Subcutaneous abdominal adipose tissue (tissue), 5 donors: ENCODE measurements at regions not wholly inside any gene's neighbourhood (a gene's known extent, or its start where the extent isn't known, plus 50 kb on each side); places are given as distances from the start of the nearest gene placed in this dataset.
"Not testable (repeated sequence)": the region's sequence is repeated elsewhere in the genome, so short reads cannot be mapped to it uniquely, and the experiment has no call there.

Experiments
- H3K27ac ChIP-seq: one replicate; pipeline ENCODE4 v1.7.0; 2013; ENCODE audit warnings: low read depth, mild to moderate bottlenecking, inconsistent platforms, low read length, moderate library complexity
- H3K27me3 ChIP-seq, 5 donors: one replicate each; pipeline ENCODE4 v1.7.0; 2013; ENCODE audit warnings: low read length in 5 of 5, inconsistent platforms in 1 of 5; ENCODE audit not compliant: control insufficient read depth in 5 of 5, insufficient read depth in 4 of 5
- H3K36me3 ChIP-seq, 5 donors: one replicate each; pipeline ENCODE4 v1.7.0; 2013; ENCODE audit warnings: low read length in 5 of 5; ENCODE audit not compliant: control insufficient read depth in 5 of 5, insufficient read depth in 5 of 5
- H3K4me1 ChIP-seq, 5 donors: one replicate each; pipeline ENCODE4 v1.7.0; 2013; ENCODE audit warnings: low read length in 5 of 5, mild to moderate bottlenecking in 3 of 5, moderate library complexity in 1 of 5; ENCODE audit not compliant: control insufficient read depth in 5 of 5, insufficient read depth in 5 of 5
- H3K4me3 ChIP-seq, 5 donors: one replicate each; pipeline ENCODE4 v1.7.0; 2013; ENCODE audit warnings: low read length in 5 of 5, low read depth in 1 of 5
- H3K9ac ChIP-seq, 5 donors: one replicate each; pipeline ENCODE4 v1.7.0; 2013; ENCODE audit warnings: low read length in 5 of 5, mild to moderate bottlenecking in 4 of 5, moderate library complexity in 3 of 5
- H3K9me3 ChIP-seq, 5 donors: one replicate each; pipeline ENCODE4 v1.7.0; 2013; ENCODE audit warnings: low read length in 5 of 5; ENCODE audit not compliant: control insufficient read depth in 5 of 5
- donor health status: healthy.
- donor health status: healthy.
- donor health status: healthy.
- donor health status: healthy.
- donor health status: healthy.

- no peak overlapping the region for H3K9ac ChIP-seq
- H3K4me1 ChIP-seq = peaks cover 0 to 4% (median 0%) of the 10 kb centered on the region in 5 donors
- H3K36me3 ChIP-seq = no peaks in the 10 kb centered on the region
- H3K4me3 ChIP-seq = no peak overlapping the region
- H3K9me3 ChIP-seq = no peaks in the 10 kb centered on the region
- H3K27ac ChIP-seq = no peak overlapping the region
- H3K27me3 ChIP-seq = no peaks in the 10 kb centered on the region
These were observed 195.9 kb upstream of the SESN3 start for GRCh38 chr11:95426823-95427462.

DNA sequence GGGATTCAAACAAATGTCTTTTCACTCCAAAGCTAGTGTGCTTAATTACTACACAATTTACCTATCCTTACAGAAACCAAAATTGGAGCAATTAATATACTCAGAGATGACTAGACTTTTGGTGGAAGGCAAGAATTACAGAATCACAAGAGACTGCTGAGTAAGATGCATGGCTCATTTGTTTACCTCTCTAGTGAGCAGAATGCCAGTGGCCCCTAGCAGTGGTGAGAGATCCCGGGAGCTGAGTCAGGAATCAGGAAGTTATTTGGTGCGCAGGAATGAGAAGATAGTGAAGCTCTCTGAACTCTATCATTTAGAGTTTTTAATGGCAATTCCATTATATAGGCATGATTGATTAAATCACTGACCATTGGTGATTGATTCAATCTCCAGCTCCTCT is 188.9 kb upstream of the SESN3 start:
- Histone ChIP-seq H3K27me3 (no peaks in the 10 kb centered on the region), H3K9me3 (no peaks in the 10 kb centered on the region), H3K27ac (no peak overlapping the region), H3K9ac (no peak overlapping the region), H3K4me3 (no peak overlapping the region), H3K4me1 (peaks cover 0 to 4% (median 0%) of the 10 kb centered on the region in 5 donors), H3K36me3 (no peaks in the 10 kb centered on the region)

- Histone ChIP-seq H3K4me3 (no peak overlapping the region), H3K27me3 (no peaks in the 10 kb centered on the region), H3K9ac (no peak overlapping the region), H3K36me3 (no peaks in the 10 kb centered on the region), H3K9me3 (no peaks in the 10 kb centered on the region), H3K4me1 (peaks cover 0 to 4% (median 0%) of the 10 kb centered on the region in 5 donors), H3K27ac (no peak overlapping the region)
These were observed 187.9 kb upstream of the SESN3 start for GRCh38 chr11:95418916-95419315.

- Histone ChIP-seq H3K36me3 (no peaks in the 10 kb centered on the region), H3K27ac (no peak overlapping the region), H3K9me3 (peaks cover 0 to 3% (median 0%) of the 10 kb centered on the region in 5 donors), H3K9ac (no peak overlapping the region), H3K4me1 (no peaks in the 10 kb centered on the region), H3K27me3 (no peaks in the 10 kb centered on the region), H3K4me3 (no peak overlapping the region)
These were observed 186.8 kb upstream of the SESN3 start for GRCh38 chr11:95417832-95418231.

DNA sequence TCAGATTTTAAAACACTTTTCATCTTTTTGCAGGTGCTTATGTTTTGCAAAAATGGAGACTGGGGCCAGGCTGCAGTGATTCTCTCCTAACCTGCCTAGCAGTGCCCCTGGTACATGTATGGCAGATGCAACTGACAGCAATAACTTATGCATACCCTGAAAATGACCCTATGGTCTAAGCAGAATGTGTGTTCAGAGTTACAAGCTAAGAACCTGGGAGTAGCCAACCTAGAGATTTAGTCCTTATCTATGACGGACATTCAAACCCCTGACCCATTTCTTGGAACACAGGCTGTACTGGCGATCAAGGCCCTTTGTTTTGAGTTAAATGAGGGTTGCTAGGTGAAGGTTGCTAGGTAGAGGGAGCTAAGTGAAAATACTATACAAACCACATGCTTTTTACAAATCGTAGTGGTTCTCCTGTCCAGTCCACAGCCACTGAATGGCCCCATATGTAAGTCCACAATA is 184.9 kb upstream of the SESN3 start:
- H3K4me1 ChIP-seq = no peaks in the 10 kb centered on the region
- peaks cover 0 to 3% (median 0%) of the 10 kb centered on the region in 5 donors for H3K9me3 ChIP-seq
- no peaks in the 10 kb centered on the region for H3K27me3 ChIP-seq
- H3K9ac ChIP-seq = no peak overlapping the region
- H3K4me3 ChIP-seq = no peak overlapping the region
- no peak overlapping the region for H3K27ac ChIP-seq
- no peaks in the 10 kb centered on the region for H3K36me3 ChIP-seq

GRCh38 chr11:95414217-95414616 is 183.2 kb upstream of the SESN3 start:
- no peak overlapping the region for H3K9ac ChIP-seq
- no peaks in the 10 kb centered on the region for H3K4me1 ChIP-seq
- no peak overlapping the region for H3K27ac ChIP-seq
- H3K36me3 ChIP-seq = no peaks in the 10 kb centered on the region
- no peaks in the 10 kb centered on the region for H3K27me3 ChIP-seq
- H3K4me3 ChIP-seq = no peak overlapping the region
- H3K9me3 ChIP-seq = peaks cover 0 to 3% (median 0%) of the 10 kb centered on the region in 5 donors

GRCh38 chr11:95413761-95414160 is 182.8 kb upstream of the SESN3 start:
- H3K36me3 ChIP-seq = no peaks in the 10 kb centered on the region
- H3K9ac ChIP-seq = no peak overlapping the region
- H3K4me1 ChIP-seq = no peaks in the 10 kb centered on the region
- peaks cover 0 to 3% (median 0%) of the 10 kb centered on the region in 5 donors for H3K9me3 ChIP-seq
- no peaks in the 10 kb centered on the region for H3K27me3 ChIP-seq
- H3K27ac ChIP-seq = no peak overlapping the region
- H3K4me3 ChIP-seq = no peak overlapping the region

GRCh38 chr11:95413021-95413420 is 182.0 kb upstream of the SESN3 start:
- Histone ChIP-seq H3K27me3 (no peaks in the 10 kb centered on the region), H3K4me1 (no peaks in the 10 kb centered on the region), H3K4me3 (no peak overlapping the region), H3K9me3 (peaks cover 0 to 3% (median 0%) of the 10 kb centered on the region in 5 donors), H3K27ac (no peak overlapping the region), H3K9ac (no peak overlapping the region), H3K36me3 (no peaks in the 10 kb centered on the region)

DNA sequence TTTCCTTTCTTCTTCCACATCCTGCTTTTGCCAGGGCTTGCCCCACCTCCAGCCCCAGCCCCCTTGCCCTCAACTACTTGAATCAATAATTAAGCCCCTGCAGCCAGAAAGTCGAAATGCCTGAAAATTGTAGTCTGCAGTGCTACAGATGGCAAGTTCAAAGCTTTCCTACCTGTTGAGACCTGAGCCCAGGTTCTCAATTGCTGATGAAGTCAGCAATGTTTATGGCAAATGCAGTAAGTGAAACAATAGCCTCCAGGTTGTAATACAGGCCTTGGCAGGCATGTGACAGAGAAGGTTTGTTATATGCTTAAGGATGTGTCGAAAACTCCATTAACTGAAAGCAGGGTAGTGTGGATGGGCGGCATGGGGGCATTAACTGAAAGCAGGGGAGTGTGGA is 181.1 kb upstream of the SESN3 start:
- Histone ChIP-seq H3K27me3 (no peaks in the 10 kb centered on the region), H3K9me3 (peaks cover 0 to 3% (median 0%) of the 10 kb centered on the region in 5 donors), H3K4me1 (no peaks in the 10 kb centered on the region), H3K9ac (no peak overlapping the region), H3K36me3 (no peaks in the 10 kb centered on the region), H3K27ac (no peak overlapping the region), H3K4me3 (no peak overlapping the region)

DNA sequence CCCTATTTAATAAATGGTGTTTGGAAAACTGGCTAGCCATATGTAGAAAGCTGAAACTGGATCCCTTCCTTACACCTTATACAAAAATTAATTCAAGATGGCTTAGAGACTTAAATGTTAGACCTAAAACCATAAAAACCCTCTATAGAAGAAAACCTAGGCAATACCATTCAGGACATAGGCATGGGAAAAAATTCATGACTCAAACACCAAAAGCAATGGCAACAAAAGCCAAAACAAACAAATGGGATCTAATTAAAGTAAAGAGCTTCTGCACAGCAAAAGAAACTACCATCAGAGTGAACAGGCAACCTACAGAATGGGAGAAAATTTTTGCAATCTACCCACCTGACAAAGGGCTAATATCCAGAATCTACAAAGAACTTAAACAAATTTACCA is 179.7 kb upstream of the SESN3 start:
- not testable (repeated sequence) for H3K27ac ChIP-seq, H3K9ac ChIP-seq, H3K4me1 ChIP-seq, H3K4me3 ChIP-seq, H3K27me3 ChIP-seq, H3K36me3 ChIP-seq, H3K9me3 ChIP-seq
